ENCODE measurements at regions not wholly inside any gene's neighbourhood (a gene's known extent, or its start where the extent isn't known, plus 50 kb on each side); places are given as distances from the start of the nearest gene placed in this dataset.

DNA sequence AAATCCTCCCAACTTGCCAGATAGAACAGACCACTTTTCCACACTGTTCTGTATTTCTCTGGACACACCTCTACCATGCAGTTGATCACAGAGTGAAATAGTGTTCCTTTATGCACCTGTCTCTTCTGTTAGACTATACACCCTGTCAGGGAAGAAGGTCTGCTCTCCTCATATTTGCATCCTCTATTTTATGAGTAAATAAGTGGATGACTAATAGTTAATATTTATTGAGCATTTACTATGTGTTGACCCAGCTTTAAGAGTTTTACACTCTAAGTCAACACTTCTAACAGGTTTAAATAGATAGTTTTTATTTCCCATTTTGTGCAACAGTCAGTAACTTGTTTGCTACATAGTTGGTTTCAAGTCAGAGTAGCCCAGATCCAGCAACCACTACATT lies 452.8 kb upstream of the MPDZ start:
- no peak overlapping the region for H3K9ac ChIP-seq (ENCODE audit: extremely low read depth, low read length, poor library complexity, severe bottlenecking)
- no peaks in the 10 kb centered on the region for H3K9me3 Mint-ChIP-seq
- H3K4me1 Mint-ChIP-seq, result no peaks in the 10 kb centered on the region

DNA sequence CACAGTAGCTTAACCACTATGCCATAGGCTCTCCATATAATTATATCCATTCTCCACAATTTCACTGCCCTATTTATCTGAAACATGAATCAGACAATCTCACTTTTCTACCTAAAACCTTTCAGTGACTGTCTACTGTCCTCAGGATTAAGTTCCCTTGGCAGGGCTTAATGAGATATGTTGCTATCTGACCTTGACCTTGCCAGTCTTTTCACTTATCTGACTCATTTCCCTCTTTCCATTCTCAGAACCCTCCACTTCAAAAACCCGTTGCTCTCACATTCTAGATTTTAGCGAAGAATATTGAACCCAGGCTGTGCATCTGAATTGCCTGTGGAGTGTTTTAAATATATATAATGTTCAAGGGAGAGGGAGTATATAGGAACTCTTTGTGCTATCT lies 452.1 kb upstream of the MPDZ start:
- Histone ChIP-seq H3K36me3 (ENCODE audit: control insufficient read depth, insufficient read depth, low read length) (no peaks in the 10 kb centered on the region), H3K9me3 (ENCODE audit: control insufficient read depth, low read length) (no peaks in the 10 kb centered on the region), H3K9ac (ENCODE audit: extremely low read depth, low read length, poor library complexity, severe bottlenecking) (no peak overlapping the region), H3K27ac (ENCODE audit: low read depth, low read length) (no peak overlapping the region), H3K4me1 (ENCODE audit: control insufficient read depth, insufficient read depth, low read length) (no peaks in the 10 kb centered on the region), H3K4me3 (ENCODE audit: low read length) (no peak overlapping the region), H3K27me3 (ENCODE audit: control insufficient read depth, insufficient read depth, low read length, poor library complexity, severe bottlenecking) (no peaks in the 10 kb centered on the region)
- 43% methylated on average over 1 of the region's 2 CpGs; no CpG with 5 or more reads in 1 of the 2 experiments for WGBS, 2 experiments (ENCODE audit: insufficient coverage in 1 of 2, insufficient read length in 1 of 2)
- H3K9me3 Mint-ChIP-seq, result no peaks in the 10 kb centered on the region
- H3K27ac Mint-ChIP-seq, result no peak overlapping the region
- H3K36me3 Mint-ChIP-seq (ENCODE audit: low read depth), result no peaks in the 10 kb centered on the region
- TF ChIP-seq CTCF (conservative IDR thresholded peaks at IDR 0.05), result no peak
- DNase-seq, result no peak
- H3K27me3 Mint-ChIP-seq (ENCODE audit: insufficient read depth), result no peaks in the 10 kb centered on the region
- H3K4me1 Mint-ChIP-seq, result no peaks in the 10 kb centered on the region
- H3K4me3 Mint-ChIP-seq, result no peak overlapping the region

More for the DNA sequence above, 452.8 kb upstream of the MPDZ start:
- H3K4me3 Mint-ChIP-seq, result no peak overlapping the region
- no peaks in the 10 kb centered on the region for H3K27me3 Mint-ChIP-seq (ENCODE audit: insufficient read depth)
- Histone ChIP-seq H3K27ac (ENCODE audit: low read depth, low read length) (no peak overlapping the region), H3K36me3 (ENCODE audit: control insufficient read depth, insufficient read depth, low read length) (no peaks in the 10 kb centered on the region), H3K4me1 (ENCODE audit: control insufficient read depth, insufficient read depth, low read length) (no peaks in the 10 kb centered on the region), H3K4me3 (ENCODE audit: low read length) (no peak overlapping the region), H3K9me3 (ENCODE audit: control insufficient read depth, low read length) (no peaks in the 10 kb centered on the region), H3K27me3 (ENCODE audit: control insufficient read depth, insufficient read depth, low read length, poor library complexity, severe bottlenecking) (no peaks in the 10 kb centered on the region)
- H3K36me3 Mint-ChIP-seq (ENCODE audit: low read depth), result no peaks in the 10 kb centered on the region
- TF ChIP-seq CTCF (conservative IDR thresholded peaks at IDR 0.05), result no peak
- DNase-seq, result no peak
- no peak overlapping the region for H3K27ac Mint-ChIP-seq

GRCh38 chr9:13729955-13730354 lies 450.5 kb upstream of the MPDZ start:
- WGBS, 2 experiments (ENCODE audit: insufficient coverage in 1 of 2, insufficient read length in 1 of 2), result 86 to 100% methylated on average over 1 to 2 of the region's 2 CpGs
- TF ChIP-seq CTCF (conservative IDR thresholded peaks at IDR 0.05), result no peak
- no peak overlapping the region for H3K27ac ChIP-seq (ENCODE audit: low read depth, low read length)
- no peak overlapping the region for H3K4me3 ChIP-seq (ENCODE audit: low read length)
- H3K9me3 Mint-ChIP-seq, result no peaks in the 10 kb centered on the region
- H3K4me3 Mint-ChIP-seq, result no peak overlapping the region
- H3K4me1 ChIP-seq (ENCODE audit: control insufficient read depth, insufficient read depth, low read length), result no peaks in the 10 kb centered on the region
- no peaks in the 10 kb centered on the region for H3K27me3 Mint-ChIP-seq (ENCODE audit: insufficient read depth)
- no peaks in the 10 kb centered on the region for H3K4me1 Mint-ChIP-seq
- no peaks in the 10 kb centered on the region for H3K27me3 ChIP-seq (ENCODE audit: control insufficient read depth, insufficient read depth, low read length, poor library complexity, severe bottlenecking)
- no peak overlapping the region for H3K27ac Mint-ChIP-seq
- H3K36me3 ChIP-seq (ENCODE audit: control insufficient read depth, insufficient read depth, low read length), result no peaks in the 10 kb centered on the region
- DNase-seq, result no peak
- H3K36me3 Mint-ChIP-seq (ENCODE audit: low read depth), result no peaks in the 10 kb centered on the region
- no peaks in the 10 kb centered on the region for H3K9me3 ChIP-seq (ENCODE audit: control insufficient read depth, low read length)
- no peak overlapping the region for H3K9ac ChIP-seq (ENCODE audit: extremely low read depth, low read length, poor library complexity, severe bottlenecking)
